Left ventricle myocardium inferior (tissue), 1 donor: ENCODE measurements at regions not wholly inside any gene's neighbourhood (a gene's known extent, or its start where the extent isn't known, plus 50 kb on each side); places are given as distances from the start of the nearest gene placed in this dataset.

Experiments
- DNase-seq: peaks from one replicate; pipeline ENCODE4 v3.0.0-alpha.2; 2020
- H3K27ac ChIP-seq: fragments of 200-600 bp; replicated peaks from 2 replicates; pipeline ENCODE4 v1.8.0; 2021
- H3K27me3 ChIP-seq: fragments of 200-600 bp; 2 replicates; pipeline ENCODE4 v1.8.0; 2021; ENCODE audit warnings: low read depth
- H3K36me3 ChIP-seq: fragments of 200-600 bp; 2 replicates; pipeline ENCODE4 v1.8.0; 2021
- H3K4me1 ChIP-seq: fragments of 200-600 bp; 2 replicates; pipeline ENCODE4 v1.8.0; 2021
- H3K4me3 ChIP-seq: fragments of 200-600 bp; 2 replicates; pipeline ENCODE4 v1.8.0; 2021; ENCODE audit warnings: mild to moderate bottlenecking, moderate library complexity
- H3K9me3 ChIP-seq: fragments of 200-600 bp; replicated peaks from 2 replicates; pipeline ENCODE4 v1.8.0; 2021
- intact Hi-C: fragments of 100-400 bp; cut with micrococcal nuclease; formaldehyde crosslinking; loops from one replicate; pipeline ENCODE4 v1.11.0; 2022
- TF ChIP-seq, protein P1 (sequence below): fragments of 200-600 bp; IDR thresholded peaks from 2 replicates; pipeline ENCODE4 v1.8.0; 2021; ENCODE audit warnings: antibody characterized with exemption, mild to moderate bottlenecking, borderline replicate concordance
- donor health status: DM: no; HTN: yes; CAD: no; lungs with severe emphysema.

DNA sequence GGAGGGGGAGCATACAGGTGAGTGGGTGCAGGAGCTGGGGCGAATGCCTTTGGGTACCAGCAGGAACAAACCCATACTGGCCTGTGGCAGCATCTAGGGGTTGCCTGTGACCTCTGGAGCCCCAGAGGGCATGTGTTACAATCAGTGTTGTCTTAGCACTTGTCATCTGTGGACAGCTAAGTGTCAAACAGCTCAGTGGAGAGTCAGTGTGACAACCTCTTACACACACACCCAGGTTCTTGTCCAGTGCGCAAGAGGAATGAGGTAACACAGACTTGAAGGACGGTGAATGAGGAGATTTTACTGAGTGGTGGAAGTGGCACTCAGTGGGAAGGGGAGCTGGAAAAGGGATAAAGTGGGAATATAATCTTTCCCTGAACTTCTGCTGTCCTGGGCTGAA is 54.1 kb upstream of the DDIT4L start:
- DNase-seq, result no peak

More for the DNA sequence above, 54.1 kb upstream of the DDIT4L start:
- intact Hi-C loops, result no loop called here
- H3K36me3 ChIP-seq, result no peaks in the 10 kb centered on the region
- H3K4me3 ChIP-seq, result no peak overlapping the region
- H3K9me3 ChIP-seq, result peaks cover 19% of the 10 kb centered on the region
- no peaks in the 10 kb centered on the region for H3K27me3 ChIP-seq
- H3K4me1 ChIP-seq, result no peaks in the 10 kb centered on the region
- H3K27ac ChIP-seq, result no peak overlapping the region
- TF ChIP-seq, protein P1, sequence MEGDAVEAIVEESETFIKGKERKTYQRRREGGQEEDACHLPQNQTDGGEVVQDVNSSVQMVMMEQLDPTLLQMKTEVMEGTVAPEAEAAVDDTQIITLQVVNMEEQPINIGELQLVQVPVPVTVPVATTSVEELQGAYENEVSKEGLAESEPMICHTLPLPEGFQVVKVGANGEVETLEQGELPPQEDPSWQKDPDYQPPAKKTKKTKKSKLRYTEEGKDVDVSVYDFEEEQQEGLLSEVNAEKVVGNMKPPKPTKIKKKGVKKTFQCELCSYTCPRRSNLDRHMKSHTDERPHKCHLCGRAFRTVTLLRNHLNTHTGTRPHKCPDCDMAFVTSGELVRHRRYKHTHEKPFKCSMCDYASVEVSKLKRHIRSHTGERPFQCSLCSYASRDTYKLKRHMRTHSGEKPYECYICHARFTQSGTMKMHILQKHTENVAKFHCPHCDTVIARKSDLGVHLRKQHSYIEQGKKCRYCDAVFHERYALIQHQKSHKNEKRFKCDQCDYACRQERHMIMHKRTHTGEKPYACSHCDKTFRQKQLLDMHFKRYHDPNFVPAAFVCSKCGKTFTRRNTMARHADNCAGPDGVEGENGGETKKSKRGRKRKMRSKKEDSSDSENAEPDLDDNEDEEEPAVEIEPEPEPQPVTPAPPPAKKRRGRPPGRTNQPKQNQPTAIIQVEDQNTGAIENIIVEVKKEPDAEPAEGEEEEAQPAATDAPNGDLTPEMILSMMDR, result no peak
